HepG2 (cell line): ENCODE measurements at regions not wholly inside any gene's neighbourhood (a gene's known extent, or its start where the extent isn't known, plus 50 kb on each side); places are given as distances from the start of the nearest gene placed in this dataset.

ENCODE experiments used
- ATAC-seq: fragments of 200-7000 bp; cut with Tn5 transposase; 3 replicates; pipeline ENCODE4 v1.9.1; 2020; ENCODE audit warnings: mild to moderate bottlenecking, moderate library complexity
- BruUV-seq: library from RNA; stranded (reverse); fragments of 400-500 nt; replicated peaks from 2 replicates; lab custom pipeline; 2021; lab: Mats Ljungman, UMichigan
- CTCF ChIA-PET: fragments of 300-600 bp; formaldehyde crosslinking; extraction: SDS; loops from one replicate; lab custom pipeline; 2021; ENCODE audit warnings: low total read pairs, inconsistent platforms, low intra/inter-chr PET ratio; lab: Yijun Ruan, JAX
- POLR2A ChIA-PET: fragments of 350-600 bp; sonication (Branson Sonifier 250); formaldehyde crosslinking; loops from one replicate; lab custom pipeline; 2020; ENCODE audit warnings: antibody characterized with exemption, inconsistent platforms; lab: Yijun Ruan, JAX
- DNase-seq: peaks from one replicate; pipeline ENCODE4 v3.0.0-alpha.2; 2015; ENCODE audit warnings: low spot score
- FAIRE-seq: peaks from 3 replicates; lab custom pipeline; 2011; peaks lifted over from hg19 to GRCh38; lab: Jason Lieb, UNC
- H2AFZ ChIP-seq: one replicate; pipeline ENCODE4 v1.6.1; 2011; ENCODE audit warnings: low read length, inconsistent platforms
- H3K27ac ChIP-seq: fragments of 300-600 bp; 3 replicates; pipeline ENCODE4 v1.8.0; 2011; ENCODE audit warnings: mixed run types, mild to moderate bottlenecking, mixed read lengths, low read length, inconsistent platforms; ENCODE audit not compliant: insufficient read depth; ENCODE audit errors: extremely low read length
- H3K27me3 ChIP-seq, 2 experiments: fragments of 200-600 bp in 1 of 2; 2 replicates in 1 of 2; 3 replicates in 1 of 2; pipeline versions ENCODE4 v1.6.0 to v1.8.0; 2011; ENCODE audit warnings: low read length in 2 of 2, mild to moderate bottlenecking in 2 of 2, moderate library complexity in 2 of 2, inconsistent platforms in 1 of 2; ENCODE audit not compliant: insufficient read depth in 2 of 2, control insufficient read depth in 1 of 2
- H3K36me3 ChIP-seq, 2 experiments: fragments of 200-600 bp in 1 of 2; replicated peaks in 1 of 2; 2 replicates in 1 of 2; 3 replicates in 1 of 2; pipeline versions ENCODE4 v1.5.1 to v1.8.0; 2011; ENCODE audit warnings: low read length in 2 of 2, inconsistent platforms in 1 of 2; ENCODE audit not compliant: insufficient read depth in 2 of 2, control insufficient read depth in 1 of 2
- H3K4me1 ChIP-seq: 2 replicates; pipeline ENCODE4 v1.5.1; 2012; ENCODE audit warnings: low read length, inconsistent platforms; ENCODE audit not compliant: insufficient read depth
- H3K4me2 ChIP-seq: 2 replicates; pipeline ENCODE4 v1.6.0; 2011; ENCODE audit warnings: low read depth, low read length, inconsistent platforms
- H3K4me3 ChIP-seq, 3 experiments: fragments of 200-600 bp in 1 of 3; sonication (generic), shearing (Covaris generic) in 1 of 3; replicated peaks in 1 of 3; 2 replicates each; pipeline ENCODE4 v1.5.1; 2011 to 2016; ENCODE audit warnings: low read length in 3 of 3, inconsistent platforms in 2 of 3, low read depth in 2 of 3, mild to moderate bottlenecking in 2 of 3, control low read depth in 1 of 3, mixed read lengths in 1 of 3; ENCODE audit not compliant: insufficient read depth in 1 of 3
- H3K79me2 ChIP-seq: one replicate; pipeline ENCODE4 v1.6.1; 2011; ENCODE audit warnings: low read length, inconsistent platforms; ENCODE audit not compliant: insufficient read depth
- H3K9ac ChIP-seq: 2 replicates; pipeline ENCODE4 v1.6.0; 2011; ENCODE audit warnings: mild to moderate bottlenecking, low read depth, low read length, inconsistent platforms; ENCODE audit not compliant: insufficient read depth
- H3K9me3 ChIP-seq: 2 replicates; pipeline ENCODE4 v1.5.1; 2012; ENCODE audit warnings: mild to moderate bottlenecking, low read length
- H4K20me1 ChIP-seq: 2 replicates; pipeline ENCODE4 v1.6.0; 2011; ENCODE audit warnings: inconsistent platforms, mild to moderate bottlenecking, low read length, moderate library complexity; ENCODE audit not compliant: insufficient read depth
- BHLHE40 ChIP-seq: IDR thresholded peaks from 2 replicates; pipeline ENCODE4 v1.6.1; 2011; ENCODE audit warnings: low read length, improper control_type of control experiment
- PATZ1 ChIP-seq: sonication (generic); formaldehyde crosslinking; IDR thresholded peaks from 2 replicates; pipeline ENCODE4 v1.4.0; 2020; ENCODE audit warnings: missing genetic modification reagents
- ZBTB7B ChIP-seq: sonication (generic); formaldehyde crosslinking; IDR thresholded peaks from 2 replicates; pipeline ENCODE4 v1.4.0; 2020; ENCODE audit warnings: missing genetic modification reagents
- ZNF276 ChIP-seq: sonication (generic); formaldehyde crosslinking; IDR thresholded peaks from 2 replicates; pipeline ENCODE4 v1.4.0; 2020; ENCODE audit warnings: mild to moderate bottlenecking, low read depth, missing genetic modification reagents
- ZNF543 ChIP-seq: sonication (generic); formaldehyde crosslinking; IDR thresholded peaks from 2 replicates; pipeline ENCODE4 v1.4.0; 2020; ENCODE audit warnings: mild to moderate bottlenecking, missing genetic modification reagents
- WGBS: methylation state at CpG from one replicate; pipeline ENCODE4 v1.1.6; 2017; ENCODE audit warnings: low lambda C conversion rate; 5-methylcytosine and 5-hydroxymethylcytosine counted together
- in situ Hi-C: cut with HindIII; loops from 2 replicates; pipeline ENCODE4 v1.10.0; 2017; ENCODE audit warnings: low pct_unique_long_range_greater_than_20kb; ENCODE audit not compliant: extremely low pct_ligation_motif_present
- intact Hi-C: fragments of 100-400 bp; cut with micrococcal nuclease; formaldehyde crosslinking; loops from one replicate; pipeline ENCODE4 v1.10.0; 2022; ENCODE audit not compliant: unreplicated experiment
- TF ChIP-seq, protein P1 (sequence below): sonication (generic); formaldehyde crosslinking; conservative IDR thresholded peaks from 2 replicates; pipeline ENCODE4 v1.4.0; 2020; ENCODE audit warnings: missing genetic modification reagents

DNA sequence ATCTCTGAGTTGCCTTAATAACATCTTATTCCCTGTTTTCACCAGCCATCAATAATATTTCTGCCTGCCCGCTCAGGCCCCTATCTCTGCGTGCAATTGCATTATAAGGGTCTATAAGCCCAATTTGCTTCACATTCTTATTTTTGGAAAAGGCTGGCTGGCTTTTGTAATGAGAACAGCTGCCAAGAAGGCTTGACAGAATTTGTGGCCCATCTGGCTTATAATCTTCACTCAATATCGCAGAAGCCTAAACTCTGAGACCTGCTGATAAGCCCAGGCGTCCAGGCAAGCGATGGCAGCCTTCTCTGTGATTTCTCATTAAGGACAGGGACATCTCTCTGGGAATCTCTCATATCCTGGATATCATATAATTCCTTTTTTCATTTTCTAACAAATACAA, 1618.6 kb upstream of the CELF4 start:
- intact Hi-C loops: no loop called here
- CTCF ChIA-PET: no interaction called here
- Histone ChIP-seq H4K20me1 (no peaks in the 10 kb centered on the region), H3K36me3 (no peaks in the 10 kb centered on the region), H3K27me3 (no peaks in the 10 kb centered on the region), H3K4me1 (no peaks in the 10 kb centered on the region), H3K27ac (no peak overlapping the region), H3K4me3 (no peak overlapping the region), H3K9ac (no peak overlapping the region), H2AFZ (no peak overlapping the region), H3K79me2 (no peaks in the 10 kb centered on the region), H3K4me2 (no peak overlapping the region)
- in situ Hi-C loops: no loop called here
- 64% methylated on average over 5 of the region's 5 CpGs for WGBS
- FAIRE-seq: no peak
- no peak for ATAC-seq
- BruUV-seq: no TSS peak
- TF ChIP-seq BHLHE40: no peak
- TF ChIP-seq ZNF276 (CRISPR knock-in tag): no peak
- TF ChIP-seq ZBTB7B (CRISPR knock-in tag): no peak
- TF ChIP-seq, protein P1, sequence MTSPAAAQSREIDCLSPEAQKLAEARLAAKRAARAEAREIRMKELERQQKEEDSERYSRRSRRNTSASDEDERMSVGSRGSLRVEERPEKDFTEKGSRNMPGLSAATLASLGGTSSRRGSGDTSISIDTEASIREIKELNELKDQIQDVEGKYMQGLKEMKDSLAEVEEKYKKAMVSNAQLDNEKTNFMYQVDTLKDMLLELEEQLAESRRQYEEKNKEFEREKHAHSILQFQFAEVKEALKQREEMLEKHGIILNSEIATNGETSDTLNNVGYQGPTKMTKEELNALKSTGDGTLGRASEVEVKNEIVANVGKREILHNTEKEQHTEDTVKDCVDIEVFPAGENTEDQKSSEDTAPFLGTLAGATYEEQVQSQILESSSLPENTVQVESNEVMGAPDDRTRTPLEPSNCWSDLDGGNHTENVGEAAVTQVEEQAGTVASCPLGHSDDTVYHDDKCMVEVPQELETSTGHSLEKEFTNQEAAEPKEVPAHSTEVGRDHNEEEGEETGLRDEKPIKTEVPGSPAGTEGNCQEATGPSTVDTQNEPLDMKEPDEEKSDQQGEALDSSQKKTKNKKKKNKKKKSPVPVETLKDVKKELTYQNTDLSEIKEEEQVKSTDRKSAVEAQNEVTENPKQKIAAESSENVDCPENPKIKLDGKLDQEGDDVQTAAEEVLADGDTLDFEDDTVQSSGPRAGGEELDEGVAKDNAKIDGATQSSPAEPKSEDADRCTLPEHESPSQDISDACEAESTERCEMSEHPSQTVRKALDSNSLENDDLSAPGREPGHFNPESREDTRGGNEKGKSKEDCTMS (CRISPR knock-in tag): no peak
- no peak for TF ChIP-seq PATZ1 (CRISPR knock-in tag)
- TF ChIP-seq ZNF543 (CRISPR knock-in tag): no peak
- TF ChIP-seq, all 625 proteins: peak for 0
- no peak for DNase-seq
- POLR2A ChIA-PET: no interaction called here
- no peaks in the 10 kb centered on the region for H3K9me3 ChIP-seq
